ENCODE measurements at regions not wholly inside any gene's neighbourhood (a gene's known extent, or its start where the extent isn't known, plus 50 kb on each side); places are given as distances from the start of the nearest gene placed in this dataset.

- Mint-ChIP-seq H3K36me3 (ENCODE audit: low read depth) (no peaks in the 10 kb centered on the region), H3K27ac (no peak overlapping the region), H3K4me3 (no peak overlapping the region), H3K9me3 (no peaks in the 10 kb centered on the region), H3K27me3 (no peaks in the 10 kb centered on the region), H3K4me1 (ENCODE audit: low read depth) (peaks cover 7% of the 10 kb centered on the region)
- POLR2A ChIA-PET, result no interaction called here
- intact Hi-C loops (cut with micrococcal nuclease), result loop anchor here (10.0 kb wide), 2 partner anchors 155 to 255 kb away; partner anchors contain the start of gene ZFP36L2
- TF ChIP-seq CTCF (IDR thresholded peaks at IDR 0.05), result no peak
- CTCF ChIA-PET, result interaction anchor here (0.7 to 1.5 kb wide), 2 partner anchors 514 to 515 kb away, joined by 3 to 5 read pairs; no protein-coding TSS in a partner anchor
- no peak for DNase-seq
- no peak for ATAC-seq
These were observed 177.1 kb upstream of the HAAO start for GRCh38 chr2:42969231-42970150.

DNA sequence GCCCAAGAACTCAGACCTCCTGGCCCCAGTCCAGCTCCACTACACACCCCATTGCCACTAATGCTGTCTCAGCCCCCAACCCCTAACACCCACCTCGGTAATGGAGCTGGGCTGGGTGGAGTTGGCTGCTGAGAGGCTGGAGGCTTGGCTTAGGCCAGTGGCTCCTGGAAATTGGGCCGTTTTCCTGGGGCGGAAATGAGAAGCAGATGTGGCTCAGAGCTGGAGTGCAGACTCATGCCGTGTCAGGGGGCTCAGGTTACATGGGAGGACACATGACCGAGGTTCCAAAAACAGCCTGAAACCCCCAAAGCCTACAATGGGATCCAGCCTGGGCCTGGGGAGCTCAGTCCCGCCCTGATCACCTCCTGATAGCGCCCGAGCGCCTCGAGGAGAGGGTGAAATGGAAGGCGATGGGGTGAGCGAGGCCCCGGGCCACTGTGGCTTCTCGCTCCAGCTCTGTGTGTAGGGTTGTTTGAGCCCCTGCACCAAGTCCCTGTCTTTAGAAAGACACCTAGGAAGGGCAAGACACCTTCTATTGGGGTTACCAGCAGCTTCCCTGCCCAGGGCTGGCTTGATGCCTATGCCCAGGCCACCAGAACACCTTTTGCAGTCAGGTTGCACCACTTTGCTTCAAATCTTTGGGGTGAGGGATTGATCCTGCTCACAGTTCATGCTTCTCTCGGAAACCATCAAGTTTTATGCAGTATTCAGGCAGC is 175.7 kb upstream of the HAAO start:
- Mint-ChIP-seq H3K27ac (no peak overlapping the region), H3K36me3 (ENCODE audit: low read depth) (no peaks in the 10 kb centered on the region), H3K4me1 (ENCODE audit: low read depth) (peaks cover 7% of the 10 kb centered on the region), H3K27me3 (no peaks in the 10 kb centered on the region), H3K4me3 (no peak overlapping the region), H3K9me3 (no peaks in the 10 kb centered on the region)
- intact Hi-C loops (cut with micrococcal nuclease), result no loop called here
- no peak for TF ChIP-seq CTCF (IDR thresholded peaks at IDR 0.05)
- ChIA-PET POLR2A (no interaction called here), CTCF (interaction anchor here (0.7 to 1.3 kb wide), 2 partner anchors 21 to 40 kb away, joined by 3 read pairs; no protein-coding TSS in a partner anchor)
- ATAC-seq, result no peak
- DNase-seq, result no peak

GRCh38 chr2:42965910-42966309 is 173.5 kb upstream of the HAAO start:
- Mint-ChIP-seq H3K9me3 (no peaks in the 10 kb centered on the region), H3K27me3 (peaks cover 12% of the 10 kb centered on the region), H3K27ac (no peak overlapping the region), H3K36me3 (ENCODE audit: low read depth) (no peaks in the 10 kb centered on the region), H3K4me1 (ENCODE audit: low read depth) (peaks cover 16% of the 10 kb centered on the region), H3K4me3 (no peak overlapping the region)
- ATAC-seq (no peak), DNase-seq (no peak)
- no peak for TF ChIP-seq CTCF (IDR thresholded peaks at IDR 0.05)
- intact Hi-C loops (cut with micrococcal nuclease), result no loop called here
- ChIA-PET POLR2A (no interaction called here), CTCF (interaction anchor here (1.3 to 6.2 kb wide), 2 partner anchors 9 to 263 kb away, joined by 5 to 35 read pairs; no protein-coding TSS in a partner anchor)

- no peaks in the 10 kb centered on the region for H3K36me3 Mint-ChIP-seq (ENCODE audit: low read depth)
- H3K4me3 Mint-ChIP-seq, result no peak overlapping the region
- H3K27ac Mint-ChIP-seq, result no peak overlapping the region
- H3K4me1 Mint-ChIP-seq (ENCODE audit: low read depth), result peaks cover 16% of the 10 kb centered on the region
- DNase-seq (no peak), ATAC-seq (no peak)
- ChIA-PET POLR2A (no interaction called here), CTCF (interaction anchor here (1.1 to 6.2 kb wide), 3 partner anchors 9 to 520 kb away, joined by 3 to 35 read pairs (median 5); no protein-coding TSS in a partner anchor)
- no peak for TF ChIP-seq CTCF (IDR thresholded peaks at IDR 0.05)
- no peaks in the 10 kb centered on the region for H3K9me3 Mint-ChIP-seq
- H3K27me3 Mint-ChIP-seq, result peaks cover 14% of the 10 kb centered on the region
- intact Hi-C loops (cut with micrococcal nuclease), result no loop called here
These were observed 172.8 kb upstream of the HAAO start for GRCh38 chr2:42965196-42965595.

Measured in activated CD8-positive, alpha-beta T cell treated with anti-CD3 and anti-CD28 coated beads for 36 hours (primary cell).